DOHH2 (cell line): ENCODE measurements at regions not wholly inside any gene's neighbourhood (a gene's known extent, or its start where the extent isn't known, plus 50 kb on each side); places are given as distances from the start of the nearest gene placed in this dataset.

Experiments used
- H3F3A ChIP-seq: fragments of 200-600 bp; sonication (generic), shearing (Covaris generic); 2 replicates; pipeline ENCODE4 v1.6.0; 2016; ENCODE audit warnings: antibody characterized with exemption, mild to moderate bottlenecking; ENCODE audit not compliant: control insufficient read depth, insufficient read depth
- H3K27ac ChIP-seq: fragments of 200-600 bp; sonication (generic); 2 replicates; pipeline ENCODE4 v1.5.1; 2014; ENCODE audit warnings: low read depth, mild to moderate bottlenecking, low read length, moderate library complexity
- H3K27me3 ChIP-seq: fragments of 200-600 bp; sonication (generic); 2 replicates; pipeline ENCODE4 v1.6.1; 2014; ENCODE audit warnings: mild to moderate bottlenecking, low read length, mixed read lengths; ENCODE audit not compliant: control insufficient read depth
- H3K36me3 ChIP-seq: fragments of 200-600 bp; sonication (generic); 2 replicates; pipeline ENCODE4 v1.6.1; 2014; ENCODE audit warnings: mild to moderate bottlenecking, low read length, moderate library complexity, mixed read lengths; ENCODE audit not compliant: control insufficient read depth
- H3K4me1 ChIP-seq: fragments of 200-600 bp; sonication (generic); 2 replicates; pipeline ENCODE4 v1.6.1; 2014; ENCODE audit warnings: mild to moderate bottlenecking, low read length, mixed read lengths; ENCODE audit not compliant: control insufficient read depth
- H3K4me2 ChIP-seq: fragments of 200-600 bp; sonication (generic); 2 replicates; pipeline ENCODE4 v1.6.0; 2014; ENCODE audit warnings: mild to moderate bottlenecking, low read length, moderate library complexity
- H3K4me3 ChIP-seq: fragments of 200-600 bp; sonication (generic); 2 replicates; pipeline ENCODE4 v1.5.1; 2014; ENCODE audit warnings: mild to moderate bottlenecking, low read length, mixed read lengths
- H3K79me2 ChIP-seq: fragments of 200-600 bp; sonication (generic); 2 replicates; pipeline ENCODE4 v1.6.1; 2014; ENCODE audit warnings: mild to moderate bottlenecking, low read length, mixed read lengths; ENCODE audit not compliant: control insufficient read depth
- H3K9me2 ChIP-seq: fragments of 200-600 bp; sonication (generic); replicated peaks from 2 replicates; pipeline ENCODE4 v1.6.1; 2014; ENCODE audit warnings: mild to moderate bottlenecking, low read length, mixed read lengths; ENCODE audit not compliant: control insufficient read depth
- H3K9me3 ChIP-seq: fragments of 200-600 bp; sonication (generic); 2 replicates; pipeline ENCODE4 v1.6.1; 2014; ENCODE audit warnings: antibody characterized with exemption, low read length, mixed read lengths; ENCODE audit not compliant: control insufficient read depth, insufficient read depth
- H4K20me1 ChIP-seq: fragments of 200-600 bp; sonication (generic); 2 replicates; pipeline ENCODE4 v1.6.0; 2014; ENCODE audit warnings: low read depth, mild to moderate bottlenecking, antibody characterized with exemption, low read length, moderate library complexity; ENCODE audit not compliant: control insufficient read depth, insufficient read depth
- EZH2phosphoT487 ChIP-seq: fragments of 200-600 bp; sonication (generic); IDR thresholded peaks from 2 replicates; pipeline ENCODE4 v1.6.1; 2017; ENCODE audit warnings: borderline replicate concordance, mild to moderate bottlenecking, antibody characterized with exemption, low read length, moderate library complexity, mixed read lengths
- TF ChIP-seq, protein P1 (sequence below): fragments of 200-600 bp; sonication (generic); IDR thresholded peaks from one replicate; pipeline ENCODE4 v1.5.1; 2014; ENCODE audit warnings: antibody characterized with exemption, mild to moderate bottlenecking, low read depth, low read length; ENCODE audit not compliant: poor library complexity, severe bottlenecking

GRCh38 chr3:103899328-103899727, 1464.5 kb downstream of the ZPLD1 start:
- Histone ChIP-seq H3F3A (no peaks in the 10 kb centered on the region), H3K4me1 (no peaks in the 10 kb centered on the region), H3K79me2 (no peaks in the 10 kb centered on the region), H3K4me2 (no peak overlapping the region), H3K9me2 (no peaks in the 10 kb centered on the region), H4K20me1 (no peaks in the 10 kb centered on the region), H3K27ac (no peak overlapping the region), H3K27me3 (no peaks in the 10 kb centered on the region), H3K9me3 (no peaks in the 10 kb centered on the region), H3K36me3 (no peaks in the 10 kb centered on the region), H3K4me3 (no peak overlapping the region)
- TF ChIP-seq, protein P1, sequence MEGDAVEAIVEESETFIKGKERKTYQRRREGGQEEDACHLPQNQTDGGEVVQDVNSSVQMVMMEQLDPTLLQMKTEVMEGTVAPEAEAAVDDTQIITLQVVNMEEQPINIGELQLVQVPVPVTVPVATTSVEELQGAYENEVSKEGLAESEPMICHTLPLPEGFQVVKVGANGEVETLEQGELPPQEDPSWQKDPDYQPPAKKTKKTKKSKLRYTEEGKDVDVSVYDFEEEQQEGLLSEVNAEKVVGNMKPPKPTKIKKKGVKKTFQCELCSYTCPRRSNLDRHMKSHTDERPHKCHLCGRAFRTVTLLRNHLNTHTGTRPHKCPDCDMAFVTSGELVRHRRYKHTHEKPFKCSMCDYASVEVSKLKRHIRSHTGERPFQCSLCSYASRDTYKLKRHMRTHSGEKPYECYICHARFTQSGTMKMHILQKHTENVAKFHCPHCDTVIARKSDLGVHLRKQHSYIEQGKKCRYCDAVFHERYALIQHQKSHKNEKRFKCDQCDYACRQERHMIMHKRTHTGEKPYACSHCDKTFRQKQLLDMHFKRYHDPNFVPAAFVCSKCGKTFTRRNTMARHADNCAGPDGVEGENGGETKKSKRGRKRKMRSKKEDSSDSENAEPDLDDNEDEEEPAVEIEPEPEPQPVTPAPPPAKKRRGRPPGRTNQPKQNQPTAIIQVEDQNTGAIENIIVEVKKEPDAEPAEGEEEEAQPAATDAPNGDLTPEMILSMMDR = no peak
- no peak for TF ChIP-seq EZH2phosphoT487

DNA sequence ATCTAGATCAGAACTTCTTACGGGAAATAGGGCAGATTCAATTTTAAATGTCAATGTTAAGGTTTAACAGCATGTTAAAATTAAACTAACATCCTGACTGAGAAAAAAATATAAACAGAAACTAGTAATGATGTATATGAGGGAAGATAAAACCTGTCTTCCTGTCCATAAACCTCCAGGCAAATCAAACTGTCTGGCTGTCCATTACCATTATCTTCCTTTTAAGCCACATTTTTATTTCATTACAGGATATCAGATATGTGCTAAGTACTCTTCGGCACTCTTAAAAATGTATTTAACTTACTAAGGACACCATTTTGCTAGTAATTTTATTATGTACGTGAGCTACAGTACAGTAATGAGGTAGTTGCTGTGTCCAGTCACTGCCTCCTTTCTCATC, 1461.7 kb upstream of the ALCAM start:
- H3K9me2 ChIP-seq = no peaks in the 10 kb centered on the region
- no peaks in the 10 kb centered on the region for H4K20me1 ChIP-seq
- H3F3A ChIP-seq = no peaks in the 10 kb centered on the region
- H3K4me2 ChIP-seq = no peak overlapping the region
- no peaks in the 10 kb centered on the region for H3K36me3 ChIP-seq
- no peak overlapping the region for H3K4me3 ChIP-seq
- no peaks in the 10 kb centered on the region for H3K9me3 ChIP-seq
- H3K27me3 ChIP-seq = no peaks in the 10 kb centered on the region
- no peak for TF ChIP-seq EZH2phosphoT487
- TF ChIP-seq, protein P1 = no peak
- no peaks in the 10 kb centered on the region for H3K79me2 ChIP-seq
- no peak overlapping the region for H3K27ac ChIP-seq
- no peaks in the 10 kb centered on the region for H3K4me1 ChIP-seq

- no peak for TF ChIP-seq EZH2phosphoT487
- TF ChIP-seq, protein P1 = no peak
- H3F3A ChIP-seq = no peaks in the 10 kb centered on the region
- no peak overlapping the region for H3K4me2 ChIP-seq
- H3K36me3 ChIP-seq = no peaks in the 10 kb centered on the region
- no peaks in the 10 kb centered on the region for H4K20me1 ChIP-seq
- H3K4me1 ChIP-seq = no peaks in the 10 kb centered on the region
- H3K27me3 ChIP-seq = no peaks in the 10 kb centered on the region
- no peaks in the 10 kb centered on the region for H3K9me2 ChIP-seq
- no peak overlapping the region for H3K27ac ChIP-seq
- no peaks in the 10 kb centered on the region for H3K79me2 ChIP-seq
- no peaks in the 10 kb centered on the region for H3K9me3 ChIP-seq
- no peak overlapping the region for H3K4me3 ChIP-seq
These were observed 1460.4 kb upstream of the ALCAM start for GRCh38 chr3:103906304-103906703.

- Histone ChIP-seq H3K4me1 (no peaks in the 10 kb centered on the region), H3K9me2 (no peaks in the 10 kb centered on the region), H3K27ac (no peak overlapping the region), H3K36me3 (no peaks in the 10 kb centered on the region), H3K79me2 (no peaks in the 10 kb centered on the region), H3K27me3 (no peaks in the 10 kb centered on the region), H3F3A (no peaks in the 10 kb centered on the region), H4K20me1 (no peaks in the 10 kb centered on the region), H3K4me2 (no peak overlapping the region), H3K9me3 (no peaks in the 10 kb centered on the region), H3K4me3 (no peak overlapping the region)
- TF ChIP-seq, protein P1 = no peak
- TF ChIP-seq EZH2phosphoT487 = no peak
These were observed 1459.9 kb upstream of the ALCAM start for GRCh38 chr3:103906808-103907207.
